Activated T-cell treated with anti-CD3 and anti-CD28 coated beads, Interleukin-2, amount 50 U/mL, for 48 hours (primary cell): ENCODE measurements at regions not wholly inside any gene's neighbourhood (a gene's known extent, or its start where the extent isn't known, plus 50 kb on each side); places are given as distances from the start of the nearest gene placed in this dataset.

Experiments used
- DNase-seq, 2 experiments: peaks; one replicate each; pipeline ENCODE4 v3.0.0-alpha.2; 2020

- no peak for DNase-seq
Observed at GRCh38 chr16:51952500-51952899, 594.4 kb downstream of the TOX3 start.

DNA sequence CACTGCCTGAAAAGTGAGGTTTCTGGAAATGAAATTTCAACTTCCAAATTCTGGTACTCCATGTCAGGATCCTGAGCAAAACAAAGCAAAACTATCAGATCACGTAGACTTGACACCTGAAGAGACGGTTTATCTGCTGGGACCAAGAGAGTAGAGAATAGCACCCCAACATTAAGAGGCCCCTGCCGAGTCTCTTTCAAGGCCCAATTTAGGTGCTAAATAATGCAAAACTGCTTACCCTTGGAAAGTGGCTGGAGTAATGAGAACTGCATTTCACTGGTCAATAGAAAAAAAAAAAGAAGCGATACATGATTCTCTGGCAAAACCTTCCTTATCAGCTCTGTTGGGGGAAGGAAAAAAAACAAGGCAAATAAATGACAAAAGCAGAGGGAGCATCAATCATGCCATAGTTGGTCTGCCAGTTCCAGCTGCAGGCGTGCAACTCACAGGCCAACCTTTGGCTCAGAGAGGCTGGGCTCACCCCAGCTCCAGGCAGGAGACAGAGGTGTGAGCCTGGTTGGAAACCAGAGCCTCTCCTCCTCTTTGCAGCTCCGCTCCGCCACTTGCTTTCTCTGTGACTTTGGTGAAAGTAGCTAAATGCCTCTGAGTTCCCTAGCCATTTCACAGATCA, 595.2 kb downstream of the TOX3 start:
- no peak for DNase-seq

- no peak for DNase-seq
Observed at GRCh38 chr16:51950118-51950780, 596.7 kb downstream of the TOX3 start.

GRCh38 chr16:51949282-51949681, 597.7 kb downstream of the TOX3 start:
- no peak for DNase-seq

GRCh38 chr16:51941412-51941811, 605.5 kb downstream of the TOX3 start:
- DNase-seq, result no peak

- no peak for DNase-seq
Observed at GRCh38 chr16:51940183-51940582, 606.8 kb downstream of the TOX3 start.

DNA sequence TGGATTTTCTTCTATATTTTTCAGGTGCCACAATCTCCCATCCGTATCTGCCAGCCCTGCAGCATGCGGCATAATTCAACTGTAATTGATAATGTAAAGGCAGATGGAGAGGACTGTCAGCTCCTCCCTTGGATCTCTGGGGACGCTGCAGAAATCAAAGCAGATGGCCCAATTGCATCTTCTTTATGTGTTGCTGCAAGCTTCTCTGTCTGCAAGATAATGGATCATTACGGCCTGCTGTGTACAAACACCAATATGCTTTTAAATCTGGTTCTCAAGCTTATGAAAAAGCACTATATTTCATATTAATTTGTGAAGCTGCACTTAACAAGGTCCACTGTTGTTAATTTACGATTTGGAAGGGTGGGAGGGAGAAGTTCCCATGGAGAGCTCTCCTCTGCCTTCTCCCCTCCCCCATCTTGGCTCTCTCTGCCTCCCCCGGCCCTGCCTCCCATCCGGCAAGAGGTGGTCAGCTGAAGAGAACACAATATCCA, 607.5 kb downstream of the TOX3 start:
- DNase-seq, result no peak

DNA sequence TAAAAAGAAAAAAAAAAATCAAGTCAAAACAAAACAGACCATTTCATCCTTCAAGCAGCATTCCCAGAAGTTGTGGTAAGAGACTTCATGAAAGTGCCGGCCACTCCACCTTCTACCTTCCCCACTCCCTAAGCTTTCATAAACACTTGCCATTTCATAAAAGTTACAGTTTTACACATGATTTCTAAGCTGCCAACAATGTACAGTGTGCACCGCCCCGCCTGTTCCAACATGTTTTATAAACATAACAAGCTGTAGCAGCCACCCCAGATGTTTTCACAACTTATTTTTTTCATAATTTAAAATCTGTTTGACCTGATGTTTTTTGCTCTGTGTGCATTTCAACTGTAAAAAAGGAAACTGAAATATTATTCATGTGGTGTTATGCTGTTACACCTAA, 608.1 kb downstream of the TOX3 start:
- DNase-seq, result no peak

- DNase-seq, result no peak
Observed at GRCh38 chr16:51937771-51938170, 609.2 kb downstream of the TOX3 start.

DNA sequence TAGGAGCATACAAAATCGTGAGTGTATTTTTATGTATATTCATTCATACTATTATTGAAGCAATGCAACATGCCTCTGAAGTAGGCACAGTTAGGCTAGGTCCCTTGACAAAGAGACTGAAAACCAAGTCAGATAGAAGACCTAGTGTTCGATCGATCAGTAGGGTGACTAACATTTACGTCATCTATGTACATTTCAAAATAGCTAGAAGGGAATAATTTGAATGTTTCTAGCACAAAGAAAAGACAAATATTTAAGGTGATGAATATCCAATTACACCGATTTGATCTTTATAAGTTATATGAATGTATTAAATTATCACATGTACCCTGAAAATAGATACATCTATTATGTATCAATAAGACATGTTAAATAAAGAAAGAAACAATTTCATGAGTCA, 610.1 kb downstream of the TOX3 start:
- DNase-seq, result no peak

DNA sequence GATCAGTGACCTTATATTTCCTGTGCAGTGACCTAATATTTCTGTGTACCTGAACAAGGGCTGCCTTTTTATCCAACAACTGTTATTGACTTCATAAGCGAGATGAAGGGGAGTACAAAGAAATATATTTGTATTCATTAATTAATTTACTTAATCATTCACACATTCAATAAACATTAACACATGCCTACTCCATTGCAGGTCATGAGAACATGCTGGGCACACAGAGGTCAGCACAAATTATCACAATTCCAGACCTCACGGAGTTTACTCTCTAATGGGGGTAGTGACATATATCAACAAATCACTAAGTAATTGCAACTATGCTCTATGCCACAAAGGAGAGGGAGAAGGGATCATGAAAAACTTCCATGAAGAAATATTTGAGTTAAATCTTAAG, 614.6 kb downstream of the TOX3 start:
- DNase-seq, result no peak

GRCh38 chr16:51931653-51932052, 615.3 kb downstream of the TOX3 start:
- no peak for DNase-seq

- no peak for DNase-seq
Observed at GRCh38 chr16:51924744-51925143, 622.2 kb downstream of the TOX3 start.

- no peak for DNase-seq
Observed at GRCh38 chr16:51922476-51922875, 624.5 kb downstream of the TOX3 start.

DNA sequence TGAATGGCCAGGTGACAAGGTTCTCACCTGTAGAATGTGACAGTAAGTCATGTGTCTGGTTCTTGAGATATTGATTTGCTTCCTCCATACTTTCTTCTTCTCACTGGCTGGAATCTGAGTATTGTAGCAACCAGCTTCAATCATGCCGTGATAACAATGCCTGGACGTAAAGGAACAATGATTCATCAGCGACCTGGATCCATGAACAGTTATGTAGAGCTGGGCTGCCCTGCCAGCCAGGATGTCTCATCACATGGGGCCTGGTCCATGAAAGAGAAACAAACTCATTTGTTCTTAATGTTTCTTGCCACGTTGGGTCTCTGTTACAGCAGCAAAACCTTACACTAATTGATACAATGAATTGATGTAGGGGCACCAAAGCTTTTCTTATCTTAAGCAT, 627.2 kb downstream of the TOX3 start:
- no peak for DNase-seq

DNA sequence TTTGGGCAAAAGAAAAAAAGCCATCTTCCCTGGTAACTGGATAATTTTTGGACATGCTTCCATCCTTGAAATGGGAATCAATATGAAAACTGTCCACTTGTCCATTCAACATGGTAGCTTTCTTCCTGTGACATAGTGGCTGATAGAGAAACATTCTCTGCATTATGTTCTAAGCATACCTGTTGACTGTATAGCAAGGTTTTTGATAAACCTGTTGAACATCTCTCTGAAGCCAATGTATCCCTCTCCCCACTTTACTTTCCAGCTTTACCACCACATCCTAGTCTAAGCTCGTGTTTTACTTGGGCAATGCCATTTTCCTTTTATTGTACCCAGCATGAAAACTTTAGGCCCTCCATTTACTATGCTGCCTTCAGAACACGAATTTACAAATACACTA, 630.1 kb downstream of the TOX3 start:
- DNase-seq, result no peak

- DNase-seq, result no peak
Observed at GRCh38 chr16:51916231-51916630, 630.7 kb downstream of the TOX3 start.

GRCh38 chr16:51907680-51908079, 639.3 kb downstream of the TOX3 start:
- no peak for DNase-seq

DNA sequence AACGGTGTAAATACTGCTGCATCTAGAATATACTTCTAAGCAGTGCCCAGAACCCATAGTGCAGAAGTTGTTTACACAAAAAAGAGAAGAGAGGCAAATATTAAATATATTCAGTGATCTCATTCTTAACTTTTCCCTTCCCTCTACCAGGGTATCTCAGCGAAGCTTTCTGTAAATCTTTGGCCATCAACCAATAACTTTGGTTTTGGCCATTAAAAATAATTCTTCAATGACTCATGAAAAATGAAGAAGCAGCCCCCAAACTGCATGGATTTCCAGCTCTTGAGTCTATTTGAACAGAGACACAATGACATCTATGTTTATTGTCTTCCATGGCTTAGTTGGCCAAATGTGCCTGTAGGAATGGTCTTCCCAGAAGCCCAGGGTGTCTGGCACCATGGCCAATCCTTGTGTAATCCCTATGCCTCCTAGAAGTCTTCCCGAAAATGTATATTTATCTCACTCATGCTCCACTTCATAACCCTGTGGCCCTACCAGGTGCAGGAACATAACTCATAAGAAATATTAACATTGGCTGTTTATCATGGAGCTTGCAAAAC, 646.6 kb downstream of the TOX3 start:
- no peak for DNase-seq

GRCh38 chr16:51898872-51899271, 648.1 kb downstream of the TOX3 start:
- no peak for DNase-seq

DNA sequence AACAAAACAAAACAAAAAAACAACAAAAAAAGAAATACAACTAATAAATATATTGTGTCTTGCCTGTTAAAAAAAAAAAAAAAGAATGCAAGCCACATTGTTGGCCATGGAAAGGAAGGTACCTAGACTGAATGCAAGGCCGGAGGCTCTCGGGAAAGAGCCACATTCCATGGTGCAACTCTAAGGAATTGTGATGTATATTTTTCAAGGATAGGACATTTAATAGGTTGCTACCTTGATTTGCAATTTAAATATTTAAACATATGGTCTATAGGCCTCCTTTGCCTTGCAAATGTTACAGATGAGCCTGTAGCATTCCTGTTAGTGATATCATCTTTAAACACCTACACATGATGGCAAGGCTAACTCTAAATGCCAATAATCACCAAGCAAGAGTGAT, 650.9 kb downstream of the TOX3 start:
- no peak for DNase-seq

GRCh38 chr16:51892293-51893007, 654.5 kb downstream of the TOX3 start:
- DNase-seq, result no peak

GRCh38 chr16:51888534-51888933, 658.4 kb downstream of the TOX3 start:
- DNase-seq, result no peak

DNA sequence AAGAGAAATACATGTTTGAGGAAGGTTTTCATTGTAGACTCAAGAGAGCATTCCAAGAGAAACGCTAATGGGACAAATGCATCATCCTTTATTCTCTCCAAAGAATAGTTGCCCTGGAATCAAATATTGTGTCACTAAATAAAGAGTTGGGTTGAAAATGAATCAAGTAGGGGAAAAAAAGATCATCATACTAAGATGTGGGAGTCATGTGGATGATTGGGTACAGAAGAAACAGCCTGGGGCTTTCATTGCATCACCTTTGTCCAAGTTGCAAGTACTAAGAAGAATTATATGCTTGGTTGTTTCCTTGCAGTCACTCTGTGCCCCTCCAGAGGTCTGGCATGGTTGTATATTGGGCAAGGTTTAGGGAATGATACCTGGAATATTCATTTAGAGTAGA, 658.9 kb downstream of the TOX3 start:
- no peak for DNase-seq
